Pancreas (tissue), 10 donors: ENCODE measurements at regions not wholly inside any gene's neighbourhood (a gene's known extent, or its start where the extent isn't known, plus 50 kb on each side); places are given as distances from the start of the nearest gene placed in this dataset.

Experiments used
- ATAC-seq, 4 donors: fragments of 200-7000 bp; cut with Tn5 transposase; one replicate each; pipeline versions ENCODE4 v1.8.0 to v1.9.1; 2020; ENCODE audit warnings: mild to moderate bottlenecking in 4 of 4, moderate library complexity in 4 of 4
- DNase-seq, 6 donors: peaks; one replicate each; pipeline ENCODE4 v3.0.0-alpha.2; 2020
- FAIRE-seq: peaks from 2 replicates; lab custom pipeline; 2012; peaks lifted over from hg19 to GRCh38; lab: Jason Lieb, UNC
- H3K27ac ChIP-seq, 4 donors: fragments of 200-600 bp; sonication (generic); 1 replicate in 3 of 4; 2 replicates in 1 of 4; pipeline versions ENCODE4 v1.5.0 to v1.8.0; 2020
- H3K27me3 ChIP-seq, 4 donors: fragments of 200-600 bp; one replicate each; pipeline ENCODE4 v1.8.0; 2021
- H3K36me3 ChIP-seq, 3 donors: fragments of 200-600 bp; sonication (generic) in 1 of 3; one replicate each; pipeline versions ENCODE4 v1.5.0 to v1.8.0; 2020 to 2021
- H3K4me1 ChIP-seq, 3 donors: fragments of 200-600 bp; one replicate each; pipeline ENCODE4 v1.8.0; 2021
- H3K4me3 ChIP-seq, 4 donors: fragments of 200-600 bp; sonication (generic) in 2 of 4; one replicate each; pipeline versions ENCODE4 v1.5.0 to v1.8.0; 2020 to 2021
- H3K9me3 ChIP-seq, 4 donors: fragments of 200-600 bp; one replicate each; pipeline ENCODE4 v1.8.0; 2021
- CTCF ChIP-seq, 4 donors: fragments of 200-600 bp; sonication (generic) in 3 of 4; IDR thresholded peaks; one replicate each; pipeline versions ENCODE4 v1.5.0 to v1.8.0; 2021; ENCODE audit warnings: antibody characterized with exemption in 4 of 4
- WGBS, 2 donors: extraction: QIAGEN DNeasy Blood & Tissue Kit; methylation state at CpG; one replicate each; pipeline ENCODE4 v1.1.7; 2013; 5-methylcytosine and 5-hydroxymethylcytosine counted together
- intact Hi-C, 3 donors: fragments of 100-400 bp; cut with DNase I; formaldehyde crosslinking; loops; one replicate each; pipeline versions ENCODE4 v1.11.1 to v1.14.2; 2022
- donor health status: healthy with polysubstance abuse.
- donor health status: DM: no; HTN: no; CAD: no; lungs with moderate emphysema.
- donor health status: DM: no; HTN: no; CAD: no.
- donor health status: control.
- donor health status: control.
- donor health status: Bipolar disorder and iron deficiency.
- donor health status: DM: yes; HTN: yes; CAD: no.
- donor health status: DM: no; HTN: no; CAD: no.
- donor health status: DM: no; HTN: no; CAD: no.
- donor health status: DM: yes; HTN: yes; CAD: no.

- Histone ChIP-seq H3K9me3 (no peaks in the 10 kb centered on the region), H3K4me3 (no peak overlapping the region), H3K4me1 (no peaks in the 10 kb centered on the region), H3K27me3 (no peaks in the 10 kb centered on the region), H3K36me3 (no peaks in the 10 kb centered on the region), H3K27ac (no peak overlapping the region)
- no peak for TF ChIP-seq CTCF (IDR thresholded peaks at IDR 0.05)
- no peak for DNase-seq
- peak in 3 of 4 donors; percentile 37 to 77 (median 43) for ATAC-seq
- WGBS, 2 donors: 40 to 46% methylated on average over 9 of the region's 9 CpGs
- intact Hi-C loops: no loop called here
- FAIRE-seq: no peak
These were observed 109.9 kb upstream of the SORBS2 start for GRCh38 chr4:185921583-185922555.

GRCh38 chr4:185924458-185925044, 112.6 kb upstream of the SORBS2 start:
- no peaks in the 10 kb centered on the region for H3K27me3 ChIP-seq
- H3K9me3 ChIP-seq: no peaks in the 10 kb centered on the region
- intact Hi-C loops: no loop called here
- H3K36me3 ChIP-seq: no peaks in the 10 kb centered on the region
- TF ChIP-seq CTCF (IDR thresholded peaks at IDR 0.05): no peak
- ATAC-seq (no peak), DNase-seq (no peak), FAIRE-seq (no peak)
- H3K27ac ChIP-seq: no peak overlapping the region
- H3K4me1 ChIP-seq: no peaks in the 10 kb centered on the region
- WGBS, 2 donors: 95 to 96% methylated on average over 17 of the region's 17 CpGs
- no peak overlapping the region for H3K4me3 ChIP-seq

DNA sequence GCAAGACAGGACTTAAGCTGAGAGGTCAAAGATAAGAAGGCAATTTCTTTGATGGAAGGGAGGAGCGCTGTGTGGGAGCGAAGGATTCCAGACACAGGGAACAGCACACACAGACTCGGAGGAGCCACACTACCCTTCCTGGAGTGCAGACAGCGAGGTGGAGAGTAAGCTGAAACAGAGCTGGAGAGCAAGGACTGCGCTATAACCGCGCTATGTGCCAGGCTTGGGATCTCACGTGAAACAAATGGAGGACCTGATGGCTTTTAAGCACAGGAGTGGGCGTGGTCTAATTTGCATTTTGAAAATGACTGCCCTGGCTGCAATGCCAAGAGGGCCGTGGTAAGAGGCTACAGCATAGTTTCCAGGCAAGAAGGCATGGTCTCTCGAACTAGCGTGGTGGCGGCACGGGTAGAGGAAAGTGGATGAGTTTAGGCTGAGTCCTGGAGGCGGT, 113.9 kb upstream of the SORBS2 start:
- WGBS, 2 donors: 90 to 92% methylated on average over 15 of the region's 15 CpGs
- intact Hi-C loops: no loop called here
- Histone ChIP-seq H3K4me3 (no peak overlapping the region), H3K36me3 (no peaks in the 10 kb centered on the region), H3K9me3 (no peaks in the 10 kb centered on the region), H3K27ac (no peak overlapping the region), H3K27me3 (no peaks in the 10 kb centered on the region), H3K4me1 (no peaks in the 10 kb centered on the region)
- ATAC-seq (no peak), FAIRE-seq (no peak), DNase-seq (no peak)
- no peak for TF ChIP-seq CTCF (IDR thresholded peaks at IDR 0.05)

GRCh38 chr4:185931375-185931774, 119.4 kb upstream of the SORBS2 start:
- Histone ChIP-seq H3K9me3 (no peaks in the 10 kb centered on the region), H3K27me3 (no peaks in the 10 kb centered on the region), H3K36me3 (no peaks in the 10 kb centered on the region), H3K27ac (no peak overlapping the region), H3K4me3 (no peak overlapping the region), H3K4me1 (no peaks in the 10 kb centered on the region)
- 91 to 94% methylated on average over 5 of the region's 5 CpGs for WGBS, 2 donors
- ATAC-seq (no peak), DNase-seq (no peak), FAIRE-seq (no peak)
- no peak for TF ChIP-seq CTCF (IDR thresholded peaks at IDR 0.05)
- intact Hi-C loops: no loop called here
